Choroid plexus epithelial cell (primary cell): ENCODE measurements at regions not wholly inside any gene's neighbourhood (a gene's known extent, or its start where the extent isn't known, plus 50 kb on each side); places are given as distances from the start of the nearest gene placed in this dataset.

Source experiments
- DNase-seq: peaks from one replicate; pipeline ENCODE4 v3.0.0-alpha.2; 2010; ENCODE audit warnings: low read depth
- H3K4me3 ChIP-seq: 2 replicates; pipeline ENCODE4 v1.5.1; 2011; ENCODE audit warnings: low read depth, mild to moderate bottlenecking, control low read depth, low read length, moderate library complexity
- TF ChIP-seq, protein P1 (sequence below): conservative IDR thresholded peaks from 2 replicates; pipeline ENCODE4 v1.5.1; 2011; ENCODE audit warnings: low read depth, mild to moderate bottlenecking, control low read depth, inconsistent platforms, low read length, moderate library complexity

- no peak for DNase-seq
- H3K4me3 ChIP-seq = no peak overlapping the region
- TF ChIP-seq, protein P1, sequence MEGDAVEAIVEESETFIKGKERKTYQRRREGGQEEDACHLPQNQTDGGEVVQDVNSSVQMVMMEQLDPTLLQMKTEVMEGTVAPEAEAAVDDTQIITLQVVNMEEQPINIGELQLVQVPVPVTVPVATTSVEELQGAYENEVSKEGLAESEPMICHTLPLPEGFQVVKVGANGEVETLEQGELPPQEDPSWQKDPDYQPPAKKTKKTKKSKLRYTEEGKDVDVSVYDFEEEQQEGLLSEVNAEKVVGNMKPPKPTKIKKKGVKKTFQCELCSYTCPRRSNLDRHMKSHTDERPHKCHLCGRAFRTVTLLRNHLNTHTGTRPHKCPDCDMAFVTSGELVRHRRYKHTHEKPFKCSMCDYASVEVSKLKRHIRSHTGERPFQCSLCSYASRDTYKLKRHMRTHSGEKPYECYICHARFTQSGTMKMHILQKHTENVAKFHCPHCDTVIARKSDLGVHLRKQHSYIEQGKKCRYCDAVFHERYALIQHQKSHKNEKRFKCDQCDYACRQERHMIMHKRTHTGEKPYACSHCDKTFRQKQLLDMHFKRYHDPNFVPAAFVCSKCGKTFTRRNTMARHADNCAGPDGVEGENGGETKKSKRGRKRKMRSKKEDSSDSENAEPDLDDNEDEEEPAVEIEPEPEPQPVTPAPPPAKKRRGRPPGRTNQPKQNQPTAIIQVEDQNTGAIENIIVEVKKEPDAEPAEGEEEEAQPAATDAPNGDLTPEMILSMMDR = no peak
These were observed 96.2 kb upstream of the PDE3A start for GRCh38 chr12:20272161-20272560.

- TF ChIP-seq, protein P1 = no peak
- DNase-seq = peak; percentile 20
- no peak overlapping the region for H3K4me3 ChIP-seq
These were observed 95.5 kb upstream of the PDE3A start for GRCh38 chr12:20272801-20273200.

DNA sequence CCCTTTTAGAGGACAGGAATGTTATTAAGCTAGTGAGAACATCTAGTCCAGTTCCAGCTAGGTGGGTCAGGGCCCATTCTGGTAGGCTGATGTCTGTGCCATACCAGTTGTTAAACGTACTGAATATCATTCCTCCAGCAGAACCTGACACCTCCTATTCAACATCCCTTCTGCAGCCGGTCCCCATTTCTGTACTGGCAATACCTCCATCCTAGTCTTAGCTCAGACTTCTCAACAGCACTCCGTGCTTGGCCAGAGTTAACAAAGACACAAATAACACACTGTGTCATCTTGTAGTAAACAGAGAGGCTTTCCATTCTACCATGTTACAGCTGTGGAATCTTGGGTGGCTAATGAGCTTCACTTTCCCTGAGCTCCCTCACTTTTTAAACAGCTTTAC is 94.3 kb upstream of the PDE3A start:
- no peak for DNase-seq
- TF ChIP-seq, protein P1 = no peak

DNA sequence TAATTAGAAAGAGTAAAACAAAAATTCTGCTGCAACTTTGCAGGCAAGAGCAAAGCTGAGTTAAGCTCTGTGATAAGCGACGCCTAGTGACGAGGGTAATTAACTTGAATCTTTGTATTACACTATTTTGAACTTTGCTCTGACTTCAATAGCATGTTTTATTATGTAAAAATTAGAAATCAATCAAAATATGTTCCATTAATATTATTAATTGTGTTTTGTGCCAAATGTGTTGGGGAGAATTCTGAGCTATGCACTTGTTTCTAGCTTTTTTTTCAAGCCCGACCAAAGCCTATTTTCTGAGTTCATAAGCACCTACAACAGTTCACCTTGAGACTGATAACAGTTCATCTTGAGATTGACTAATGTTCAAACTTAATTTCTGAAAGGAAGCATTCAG is 90.1 kb upstream of the PDE3A start:
- TF ChIP-seq, protein P1 = no peak
- H3K4me3 ChIP-seq = no peak overlapping the region
- DNase-seq = no peak

More for the DNA sequence above, 94.3 kb upstream of the PDE3A start:
- no peak overlapping the region for H3K4me3 ChIP-seq

- TF ChIP-seq, protein P1 = no peak
- H3K4me3 ChIP-seq = no peak overlapping the region
- peak; percentile 50 for DNase-seq
These were observed 87.8 kb upstream of the PDE3A start for GRCh38 chr12:20280515-20280914.

GRCh38 chr12:20282401-20282800 is 85.9 kb upstream of the PDE3A start:
- TF ChIP-seq, protein P1 = no peak
- no peak overlapping the region for H3K4me3 ChIP-seq
- peak; percentile 36 for DNase-seq

DNA sequence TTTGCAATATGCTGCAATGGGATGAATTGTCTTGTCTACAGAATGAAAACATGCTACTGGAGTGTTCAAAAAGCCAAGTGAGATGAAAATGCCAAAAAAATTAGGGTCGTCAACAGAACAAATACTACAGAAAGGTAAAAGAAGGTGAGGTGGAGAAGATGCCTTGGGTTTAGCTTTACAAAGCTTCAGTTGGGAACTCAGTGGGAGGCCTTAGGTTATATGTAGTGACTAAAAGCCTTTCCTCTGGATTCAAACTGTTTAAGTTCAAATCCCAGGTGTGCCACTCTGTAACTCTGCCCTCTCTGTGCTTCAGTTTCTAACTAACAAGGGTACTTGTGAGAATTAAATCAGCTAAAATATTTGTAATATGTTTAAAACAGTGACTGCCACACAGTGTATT is 84.9 kb upstream of the PDE3A start:
- TF ChIP-seq, protein P1 = no peak

More for the DNA sequence above, 84.9 kb upstream of the PDE3A start:
- H3K4me3 ChIP-seq = no peak overlapping the region
- no peak for DNase-seq
